ENCODE measurements at regions not wholly inside any gene's neighbourhood (a gene's known extent, or its start where the extent isn't known, plus 50 kb on each side); places are given as distances from the start of the nearest gene placed in this dataset.

- TF ChIP-seq, protein P1, sequence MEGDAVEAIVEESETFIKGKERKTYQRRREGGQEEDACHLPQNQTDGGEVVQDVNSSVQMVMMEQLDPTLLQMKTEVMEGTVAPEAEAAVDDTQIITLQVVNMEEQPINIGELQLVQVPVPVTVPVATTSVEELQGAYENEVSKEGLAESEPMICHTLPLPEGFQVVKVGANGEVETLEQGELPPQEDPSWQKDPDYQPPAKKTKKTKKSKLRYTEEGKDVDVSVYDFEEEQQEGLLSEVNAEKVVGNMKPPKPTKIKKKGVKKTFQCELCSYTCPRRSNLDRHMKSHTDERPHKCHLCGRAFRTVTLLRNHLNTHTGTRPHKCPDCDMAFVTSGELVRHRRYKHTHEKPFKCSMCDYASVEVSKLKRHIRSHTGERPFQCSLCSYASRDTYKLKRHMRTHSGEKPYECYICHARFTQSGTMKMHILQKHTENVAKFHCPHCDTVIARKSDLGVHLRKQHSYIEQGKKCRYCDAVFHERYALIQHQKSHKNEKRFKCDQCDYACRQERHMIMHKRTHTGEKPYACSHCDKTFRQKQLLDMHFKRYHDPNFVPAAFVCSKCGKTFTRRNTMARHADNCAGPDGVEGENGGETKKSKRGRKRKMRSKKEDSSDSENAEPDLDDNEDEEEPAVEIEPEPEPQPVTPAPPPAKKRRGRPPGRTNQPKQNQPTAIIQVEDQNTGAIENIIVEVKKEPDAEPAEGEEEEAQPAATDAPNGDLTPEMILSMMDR (IDR thresholded peaks at IDR 0.05 in 8 of 11, conservative IDR thresholded peaks at IDR 0.05 in 3 of 11), result no peak
- TF ChIP-seq POLR2A (IDR thresholded peaks at IDR 0.05), result no peak
Measured at GRCh38 chr2:106288873-106289272, 94.8 kb upstream of the UXS1 start.

All from spleen (tissue), 7 donors.